ENCODE measurements at regions not wholly inside any gene's neighbourhood (a gene's known extent, or its start where the extent isn't known, plus 50 kb on each side); places are given as distances from the start of the nearest gene placed in this dataset.

DNA sequence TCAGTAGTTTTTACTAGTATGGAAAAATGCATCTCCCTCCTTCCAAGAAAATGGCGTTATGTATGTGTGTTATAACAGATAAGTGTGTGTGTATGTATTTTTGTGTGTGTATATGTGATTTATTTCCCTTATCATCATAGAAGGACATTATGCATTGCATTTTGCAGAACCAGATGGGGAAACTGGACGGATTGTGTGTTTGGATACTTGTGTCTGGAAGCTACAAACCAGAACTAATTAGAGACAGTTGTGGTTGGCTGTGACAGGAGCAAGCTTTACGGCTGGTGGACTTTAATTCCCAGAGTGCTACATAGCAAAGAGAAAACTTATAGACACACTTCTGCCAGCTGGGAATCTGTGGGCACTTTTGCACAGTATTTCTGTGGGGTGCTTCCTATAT lies 162.5 kb downstream of the RWDD3 start:
- no peak overlapping the region for H3K4me3 ChIP-seq
- DNase-seq: no peak
- intact Hi-C loops (cut with DNase I, micrococcal nuclease): no loop called here
- H3K4me1 ChIP-seq (ENCODE audit: low read depth): no peaks in the 10 kb centered on the region
- ATAC-seq: no peak
- TF ChIP-seq, protein P1, sequence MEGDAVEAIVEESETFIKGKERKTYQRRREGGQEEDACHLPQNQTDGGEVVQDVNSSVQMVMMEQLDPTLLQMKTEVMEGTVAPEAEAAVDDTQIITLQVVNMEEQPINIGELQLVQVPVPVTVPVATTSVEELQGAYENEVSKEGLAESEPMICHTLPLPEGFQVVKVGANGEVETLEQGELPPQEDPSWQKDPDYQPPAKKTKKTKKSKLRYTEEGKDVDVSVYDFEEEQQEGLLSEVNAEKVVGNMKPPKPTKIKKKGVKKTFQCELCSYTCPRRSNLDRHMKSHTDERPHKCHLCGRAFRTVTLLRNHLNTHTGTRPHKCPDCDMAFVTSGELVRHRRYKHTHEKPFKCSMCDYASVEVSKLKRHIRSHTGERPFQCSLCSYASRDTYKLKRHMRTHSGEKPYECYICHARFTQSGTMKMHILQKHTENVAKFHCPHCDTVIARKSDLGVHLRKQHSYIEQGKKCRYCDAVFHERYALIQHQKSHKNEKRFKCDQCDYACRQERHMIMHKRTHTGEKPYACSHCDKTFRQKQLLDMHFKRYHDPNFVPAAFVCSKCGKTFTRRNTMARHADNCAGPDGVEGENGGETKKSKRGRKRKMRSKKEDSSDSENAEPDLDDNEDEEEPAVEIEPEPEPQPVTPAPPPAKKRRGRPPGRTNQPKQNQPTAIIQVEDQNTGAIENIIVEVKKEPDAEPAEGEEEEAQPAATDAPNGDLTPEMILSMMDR (IDR thresholded peaks at IDR 0.05): no peak
- H3K9me3 ChIP-seq: no peaks in the 10 kb centered on the region
- no peaks in the 10 kb centered on the region for H3K36me3 ChIP-seq (ENCODE audit: low read depth)

DNA sequence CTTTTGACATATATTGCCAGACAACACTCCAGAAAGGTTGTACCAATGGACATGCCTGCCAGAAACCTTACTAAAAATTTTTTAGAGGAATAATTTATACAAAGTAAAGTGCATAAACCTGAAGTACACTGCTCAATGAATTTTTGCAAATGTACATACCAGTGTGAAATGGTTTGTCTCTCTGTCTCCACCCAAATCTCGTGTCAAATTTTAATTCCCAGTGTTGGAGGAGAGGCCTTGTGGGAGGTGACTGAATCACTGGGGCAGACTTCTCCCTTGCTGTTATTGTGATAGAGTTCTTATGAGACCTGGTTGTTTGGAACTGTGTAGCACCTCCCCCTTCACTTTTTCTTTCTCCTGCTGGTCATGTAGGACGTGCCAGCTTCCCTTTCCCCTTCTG lies 168.8 kb downstream of the RWDD3 start:
- ATAC-seq: no peak
- TF ChIP-seq, protein P1 (IDR thresholded peaks at IDR 0.05): no peak
- intact Hi-C loops (cut with DNase I, micrococcal nuclease): no loop called here

DNA sequence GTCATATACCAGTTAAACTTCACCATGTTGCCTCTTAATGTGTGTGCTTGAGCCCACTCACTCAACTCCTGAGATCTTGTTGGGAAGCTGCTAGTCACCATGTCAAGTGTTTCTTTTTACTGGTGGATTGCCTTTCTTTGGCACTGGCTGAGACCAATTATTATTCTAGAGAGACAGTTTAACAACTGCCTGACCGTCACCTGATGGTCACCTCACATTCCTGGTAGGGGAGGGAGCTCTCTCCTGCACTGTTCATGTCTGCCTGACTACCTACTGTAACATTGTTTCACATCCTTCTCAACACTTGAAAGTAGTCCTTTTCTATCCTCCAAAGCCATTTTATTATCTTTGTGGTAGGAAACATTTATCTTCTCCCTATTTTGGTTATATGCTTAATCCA lies 172.3 kb downstream of the RWDD3 start:
- Histone ChIP-seq H3K4me1 (ENCODE audit: low read depth) (no peaks in the 10 kb centered on the region), H3K9me3 (no peaks in the 10 kb centered on the region), H3K36me3 (ENCODE audit: low read depth) (no peaks in the 10 kb centered on the region), H3K4me3 (no peak overlapping the region)
- DNase-seq (no peak), ATAC-seq (no peak)
- intact Hi-C loops (cut with DNase I, micrococcal nuclease): no loop called here
- TF ChIP-seq, protein P1 (IDR thresholded peaks at IDR 0.05): no peak

More for the DNA sequence above, 168.8 kb downstream of the RWDD3 start:
- no peak for DNase-seq
- Histone ChIP-seq H3K36me3 (ENCODE audit: low read depth) (no peaks in the 10 kb centered on the region), H3K4me3 (no peak overlapping the region), H3K9me3 (no peaks in the 10 kb centered on the region), H3K4me1 (ENCODE audit: low read depth) (no peaks in the 10 kb centered on the region)

DNA sequence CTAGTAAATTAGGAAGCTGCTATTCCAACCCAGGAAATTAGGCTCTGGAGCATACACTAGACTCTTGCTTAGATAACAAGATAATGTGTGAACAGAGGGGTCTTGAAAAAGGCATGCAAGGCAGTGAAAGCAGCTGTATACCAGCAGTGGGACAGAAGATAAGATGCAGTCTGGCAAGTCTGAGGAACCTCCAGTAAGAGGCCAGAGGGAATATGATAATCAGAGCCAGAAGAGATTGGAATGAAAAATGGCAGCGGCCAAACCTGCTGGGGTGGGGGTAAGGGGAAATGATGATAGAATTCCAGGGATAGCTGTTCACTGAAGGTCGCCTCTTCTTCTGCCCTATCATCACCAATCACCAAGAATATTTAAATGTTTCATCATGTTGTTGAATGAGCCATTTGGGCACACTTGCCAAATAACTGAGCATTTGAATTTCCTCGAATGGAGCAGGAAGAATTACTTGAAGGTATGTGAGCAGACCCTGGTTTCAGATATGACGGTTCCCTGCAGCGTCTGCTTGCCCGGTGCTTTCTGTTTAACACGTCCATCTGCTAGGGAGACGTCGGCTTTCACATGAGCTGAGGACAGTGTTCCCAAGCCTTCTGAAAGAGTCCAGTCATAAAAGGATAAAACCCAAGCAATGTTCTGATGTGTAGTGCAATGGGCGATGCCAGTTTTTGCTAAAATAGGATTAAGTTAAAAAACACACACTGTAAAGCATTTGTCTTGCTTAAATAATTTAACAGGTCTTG lies 173.3 kb downstream of the RWDD3 start:
- no peaks in the 10 kb centered on the region for H3K4me1 ChIP-seq (ENCODE audit: low read depth)
- no peak overlapping the region for H3K4me3 ChIP-seq
- no peaks in the 10 kb centered on the region for H3K9me3 ChIP-seq
- H3K36me3 ChIP-seq (ENCODE audit: low read depth): no peaks in the 10 kb centered on the region
- intact Hi-C loops (cut with DNase I, micrococcal nuclease): no loop called here
- DNase-seq: no peak
- TF ChIP-seq, protein P1 (IDR thresholded peaks at IDR 0.05): no peak
- ATAC-seq: no peak

DNA sequence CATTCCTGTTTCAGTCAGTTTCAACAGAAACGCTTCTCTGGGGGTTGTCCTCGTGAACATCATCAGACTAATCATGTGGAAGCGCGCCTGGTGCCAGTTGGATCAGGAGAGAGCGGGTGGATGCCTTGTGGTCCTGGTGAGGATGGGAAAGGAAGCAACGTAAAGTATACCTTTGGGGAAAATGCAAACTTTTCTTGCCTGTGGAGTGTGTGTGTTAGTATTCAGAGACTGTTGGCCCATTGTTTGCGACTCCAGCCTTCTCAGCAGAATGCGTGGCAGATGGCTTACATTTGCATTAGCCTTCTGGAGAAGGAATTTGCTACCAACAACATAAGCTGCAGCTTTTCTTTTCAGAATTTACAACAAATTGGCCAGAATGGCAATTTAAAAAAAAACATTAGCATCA lies 173.9 kb downstream of the RWDD3 start:
- intact Hi-C loops (cut with DNase I, micrococcal nuclease): no loop called here
- no peaks in the 10 kb centered on the region for H3K9me3 ChIP-seq
- H3K4me1 ChIP-seq (ENCODE audit: low read depth): no peaks in the 10 kb centered on the region
- H3K4me3 ChIP-seq: no peak overlapping the region
- TF ChIP-seq, protein P1 (IDR thresholded peaks at IDR 0.05): no peak
- DNase-seq (no peak), ATAC-seq (no peak)
- H3K36me3 ChIP-seq (ENCODE audit: low read depth): no peaks in the 10 kb centered on the region

Data from mucosa of descending colon (tissue), 3 donors.